HTERT RPE-1 (cell line): ENCODE measurements at regions not wholly inside any gene's neighbourhood (a gene's known extent, or its start where the extent isn't known, plus 50 kb on each side); places are given as distances from the start of the nearest gene placed in this dataset.
"Not testable (repeated sequence)": the region's sequence is repeated elsewhere in the genome, so short reads cannot be mapped to it uniquely, and the experiment has no call there.

ENCODE experiments used
- in situ Hi-C: fragments of 300-500 bp; cut with MboI; formaldehyde crosslinking; loops from 4 replicates; pipeline ENCODE4 v1.14.3; 2020; ENCODE audit warnings: low sequenced_read_pairs

GRCh38 chr10:123309731-123310130 is 155.5 kb downstream of the BUB3 start:
- in situ Hi-C loops, result no loop called here

- in situ Hi-C loops, result no loop called here
These were observed 162.6 kb downstream of the BUB3 start for GRCh38 chr10:123316776-123317175.

- in situ Hi-C loops, result no loop called here
These were observed 164.3 kb downstream of the BUB3 start for GRCh38 chr10:123318516-123318915.

GRCh38 chr10:123320091-123320490 is 165.9 kb downstream of the BUB3 start:
- in situ Hi-C loops, result no loop called here

- in situ Hi-C loops, result no loop called here
These were observed 169.7 kb downstream of the BUB3 start for GRCh38 chr10:123323884-123324283.

GRCh38 chr10:123325663-123326190 is 171.5 kb downstream of the BUB3 start:
- in situ Hi-C loops, result no loop called here

GRCh38 chr10:123326674-123327073 is 172.5 kb downstream of the BUB3 start:
- in situ Hi-C loops, result no loop called here

GRCh38 chr10:123327450-123327849 is 173.2 kb downstream of the BUB3 start:
- in situ Hi-C loops, result no loop called here

- in situ Hi-C loops, result no loop called here
These were observed 173.7 kb downstream of the BUB3 start for GRCh38 chr10:123327896-123328295.

- in situ Hi-C loops, result no loop called here
These were observed 177.2 kb downstream of the BUB3 start for GRCh38 chr10:123331438-123331837.

GRCh38 chr10:123346581-123346980 is 192.4 kb downstream of the BUB3 start:
- in situ Hi-C loops, result no loop called here

- in situ Hi-C loops, result no loop called here
These were observed 194.7 kb downstream of the BUB3 start for GRCh38 chr10:123348691-123349572.

- in situ Hi-C loops, result no loop called here
These were observed 197.5 kb downstream of the BUB3 start for GRCh38 chr10:123351715-123352114.

- in situ Hi-C loops, result no loop called here
These were observed 200.3 kb downstream of the BUB3 start for GRCh38 chr10:123354521-123354920.

GRCh38 chr10:123355748-123356481 is 201.7 kb downstream of the BUB3 start:
- in situ Hi-C loops, result no loop called here

GRCh38 chr10:123356799-123357198 is 202.6 kb downstream of the BUB3 start:
- in situ Hi-C loops, result no loop called here

- in situ Hi-C loops, result no loop called here
These were observed 203.3 kb downstream of the BUB3 start for GRCh38 chr10:123357421-123357930.

GRCh38 chr10:123359539-123359938 is 205.3 kb downstream of the BUB3 start:
- in situ Hi-C loops, result no loop called here

GRCh38 chr10:123361832-123362231 is 207.6 kb downstream of the BUB3 start:
- in situ Hi-C loops, result no loop called here

GRCh38 chr10:123367195-123367594 is 213.0 kb downstream of the BUB3 start:
- in situ Hi-C loops, result no loop called here

- in situ Hi-C loops, result not testable (repeated sequence)
These were observed 217.4 kb downstream of the BUB3 start for GRCh38 chr10:123371626-123372025.

- in situ Hi-C loops, result no loop called here
These were observed 219.4 kb downstream of the BUB3 start for GRCh38 chr10:123373591-123373990.
